T1000 (cell line): ENCODE measurements at regions not wholly inside any gene's neighbourhood (a gene's known extent, or its start where the extent isn't known, plus 50 kb on each side); places are given as distances from the start of the nearest gene placed in this dataset.
A peak's percentile ranks its signal among the peaks of the same experiment; 100 is the strongest.
"Not testable (repeated sequence)": the region's sequence is repeated elsewhere in the genome, so short reads cannot be mapped to it uniquely, and the experiment has no call there.

Experiments
- DNase-seq: peaks from one replicate; lab custom pipeline; 2025; ENCODE audit warnings: mixed read lengths; lab: John Stamatoyannopoulos, UW

DNA sequence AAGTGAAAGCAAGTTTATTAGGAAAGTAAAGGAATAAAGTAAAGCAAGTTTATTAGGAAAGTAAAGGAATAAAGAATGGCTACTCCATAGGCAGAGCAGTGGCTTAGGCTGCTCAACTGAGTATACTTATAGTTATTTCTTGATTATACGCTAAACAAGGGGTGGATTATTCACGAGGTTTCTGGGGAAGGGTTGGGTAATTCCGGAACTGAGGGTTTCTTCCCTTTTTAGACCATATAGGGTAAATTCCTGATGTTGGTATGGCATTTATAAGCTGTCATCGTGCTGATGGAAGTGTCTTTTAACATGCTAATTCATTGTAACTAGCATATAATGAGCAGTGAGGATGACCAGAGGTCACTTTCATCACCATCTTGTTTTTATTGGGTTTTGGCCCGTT is 194.3 kb downstream of the DLEU7 start:
- DNase-seq: no peak

DNA sequence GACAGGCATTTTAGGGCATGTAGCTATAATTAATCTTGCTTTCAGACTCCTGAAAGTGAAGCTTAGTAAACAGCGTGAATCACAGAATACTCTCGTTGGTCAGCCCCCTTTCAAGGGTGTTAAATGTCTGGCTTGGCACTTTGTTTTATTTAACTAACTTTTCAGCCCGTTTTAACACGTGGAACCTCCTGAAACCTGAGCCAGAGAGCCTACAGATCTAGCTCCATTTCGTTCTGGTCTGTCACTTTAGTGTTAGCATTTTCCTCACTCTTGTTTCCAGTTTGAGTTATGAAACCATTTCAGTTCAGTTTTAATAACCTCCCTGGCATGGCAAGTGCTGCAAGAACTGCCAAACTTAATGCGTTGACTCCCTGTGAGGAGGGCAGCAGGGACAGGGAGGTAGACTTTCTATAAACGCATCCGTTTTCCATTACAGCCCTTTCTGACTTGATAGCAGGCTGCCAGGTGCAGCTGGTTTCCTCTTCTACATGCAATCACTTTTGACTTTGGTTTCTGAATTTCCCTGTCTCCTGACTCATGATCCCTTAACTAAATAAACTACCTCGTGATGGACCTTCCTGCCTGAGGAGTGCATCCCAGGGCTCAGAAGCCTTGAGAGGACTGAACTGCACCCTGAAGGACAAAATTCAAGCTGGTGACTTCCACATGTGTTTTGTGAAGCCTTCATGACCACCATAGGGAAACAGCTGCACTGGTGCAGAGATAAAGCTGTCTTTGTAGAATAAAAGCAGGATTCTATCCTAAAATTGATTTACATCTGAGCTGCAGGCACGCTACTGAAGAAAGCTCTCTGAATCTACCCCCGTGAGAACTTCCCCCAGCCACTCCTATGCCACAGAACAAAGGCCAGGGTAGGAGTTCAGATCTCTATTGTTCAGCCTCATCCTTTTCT is 192.6 kb downstream of the DLEU7 start:
- DNase-seq: no peak

DNA sequence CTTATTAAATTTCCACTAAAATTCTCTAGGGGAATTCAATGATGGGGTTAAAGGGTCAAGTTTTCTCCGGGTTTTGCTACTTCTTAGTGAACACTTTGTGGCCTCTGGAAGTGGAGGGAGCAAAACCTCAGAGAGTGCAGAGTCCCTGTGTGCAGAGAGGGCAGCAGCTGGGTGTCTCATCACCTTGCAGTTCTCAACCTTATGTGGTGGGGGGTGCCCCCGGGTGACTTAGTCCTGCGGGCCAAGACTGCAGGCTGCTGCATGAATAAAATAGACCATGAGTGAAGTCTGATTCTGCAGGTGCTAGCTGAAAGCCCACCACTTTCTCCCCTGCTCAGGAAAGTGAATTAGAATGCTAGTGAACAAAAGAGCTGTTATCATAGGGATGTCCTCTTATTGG is 191.6 kb downstream of the DLEU7 start:
- no peak for DNase-seq

DNA sequence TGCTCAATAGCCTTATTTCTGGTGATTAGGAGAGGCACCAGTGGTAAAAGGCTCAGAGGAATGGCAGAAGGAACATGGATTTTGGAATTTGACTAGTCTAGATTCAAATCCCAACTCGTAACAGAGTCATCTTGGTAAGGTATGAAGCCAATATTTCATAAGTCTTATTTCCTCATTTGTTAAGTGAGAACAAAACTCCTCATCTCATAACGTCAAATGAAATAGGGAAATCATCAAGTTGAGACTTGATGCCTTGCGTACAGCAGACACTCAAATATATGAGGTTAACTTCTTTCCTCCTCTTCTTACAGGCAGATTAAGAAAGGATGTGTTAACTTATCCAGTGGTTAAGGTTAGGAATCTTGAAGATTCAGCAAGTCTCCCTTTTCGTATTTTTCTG is 189.2 kb downstream of the DLEU7 start:
- no peak for DNase-seq

DNA sequence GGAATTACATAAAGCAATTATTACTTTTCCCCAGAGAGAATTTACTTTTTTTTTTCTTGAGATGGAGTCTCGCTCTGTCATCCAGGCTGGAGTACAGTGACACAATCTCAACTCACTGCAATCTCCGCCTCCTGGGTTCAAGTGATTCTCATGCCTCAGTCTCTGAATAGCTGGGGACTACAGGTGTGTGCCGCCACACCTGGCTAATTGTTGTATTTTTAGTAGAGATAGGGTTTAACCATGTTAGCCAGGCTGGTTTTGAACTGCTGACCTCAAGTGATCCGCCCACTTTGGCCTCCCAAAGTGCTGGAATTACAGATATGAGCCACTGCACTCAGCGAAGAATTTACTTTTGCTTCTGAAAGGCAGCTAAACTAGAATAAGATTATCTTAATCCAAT is 181.6 kb downstream of the DLEU7 start:
- DNase-seq: not testable (repeated sequence)

DNA sequence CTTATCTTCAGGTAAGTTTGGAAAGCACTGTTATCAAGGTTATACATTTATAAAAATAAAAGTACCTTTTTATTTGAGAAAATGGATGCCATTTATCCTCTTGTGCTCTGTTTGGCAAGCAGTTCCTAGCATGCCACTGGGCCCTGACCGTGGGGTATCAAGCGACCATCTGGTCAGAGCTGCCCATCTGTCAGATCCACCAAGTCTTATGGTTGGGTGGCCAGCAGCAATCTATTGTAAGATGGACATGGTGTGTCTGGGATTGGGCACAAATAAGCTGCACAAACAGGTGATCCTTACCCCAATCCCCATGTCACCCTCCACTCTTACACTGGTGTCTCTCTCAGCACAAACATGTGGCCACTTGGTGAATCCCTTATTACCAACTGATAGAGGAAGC is 178.5 kb downstream of the DLEU7 start:
- no peak for DNase-seq

DNA sequence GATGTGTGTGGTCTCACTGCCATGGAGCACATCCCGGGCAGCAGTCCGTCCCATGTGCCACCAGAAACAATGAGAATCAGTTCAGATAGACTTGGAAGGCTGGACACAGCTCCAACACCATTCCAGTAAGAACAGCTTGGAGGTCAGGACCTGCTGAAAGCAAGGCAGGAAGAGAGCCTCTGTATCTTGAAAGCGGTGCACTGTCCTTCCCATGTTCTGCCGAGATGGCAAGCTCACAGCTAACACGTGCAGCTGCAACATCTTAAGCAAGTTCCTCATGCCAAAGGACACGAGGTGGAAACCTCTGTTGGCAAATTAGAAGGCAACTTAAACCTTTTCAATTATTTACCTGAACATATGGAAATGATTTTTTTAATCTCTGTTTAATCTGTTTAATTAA is 175.4 kb downstream of the DLEU7 start:
- no peak for DNase-seq

DNA sequence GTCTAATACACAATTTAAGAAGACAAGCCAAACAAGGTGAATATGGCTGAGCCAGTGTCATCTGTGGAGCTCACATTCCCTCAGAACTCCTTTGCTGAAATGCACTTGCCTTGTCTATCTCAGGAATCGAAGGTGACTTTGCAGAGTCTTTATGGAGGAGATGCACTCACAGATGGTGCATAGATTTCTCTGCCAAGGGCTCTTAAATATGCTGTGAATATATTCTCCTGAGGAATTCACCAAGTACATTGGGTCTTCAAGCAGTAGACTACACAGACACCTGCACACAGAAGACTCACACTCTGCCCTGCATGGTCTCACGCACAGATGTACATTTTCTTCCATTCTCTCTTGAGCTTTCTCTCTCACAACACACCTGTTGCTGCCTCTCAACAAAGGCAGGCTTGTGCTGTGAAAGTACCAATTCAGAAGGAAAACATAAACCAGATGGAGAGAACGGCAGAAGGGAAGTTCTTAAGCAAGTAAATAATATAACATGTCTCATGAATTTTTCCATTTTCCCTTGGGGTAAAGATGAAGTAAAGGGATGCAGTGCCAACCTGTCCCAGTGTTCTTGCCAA is 174.7 kb downstream of the DLEU7 start:
- no peak for DNase-seq

DNA sequence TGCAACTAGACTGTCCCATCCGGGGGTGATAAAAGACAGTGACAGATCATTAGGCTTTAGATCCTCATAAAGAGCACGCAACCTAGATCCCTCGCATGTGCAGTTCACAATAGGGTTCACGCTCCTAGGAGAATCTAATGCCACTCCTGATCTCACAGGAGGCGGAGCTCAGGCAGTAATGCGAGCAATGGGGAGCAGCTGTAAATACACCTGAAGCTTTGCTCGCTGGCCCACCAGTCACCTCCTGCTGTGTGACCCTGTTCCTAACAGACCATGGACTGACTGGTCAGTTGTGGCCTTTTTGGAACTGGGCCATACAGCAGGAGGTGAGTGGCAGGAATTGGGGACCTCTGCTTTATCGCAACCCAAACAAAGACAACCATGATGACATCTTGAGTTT is 173.2 kb downstream of the DLEU7 start:
- no peak for DNase-seq

DNA sequence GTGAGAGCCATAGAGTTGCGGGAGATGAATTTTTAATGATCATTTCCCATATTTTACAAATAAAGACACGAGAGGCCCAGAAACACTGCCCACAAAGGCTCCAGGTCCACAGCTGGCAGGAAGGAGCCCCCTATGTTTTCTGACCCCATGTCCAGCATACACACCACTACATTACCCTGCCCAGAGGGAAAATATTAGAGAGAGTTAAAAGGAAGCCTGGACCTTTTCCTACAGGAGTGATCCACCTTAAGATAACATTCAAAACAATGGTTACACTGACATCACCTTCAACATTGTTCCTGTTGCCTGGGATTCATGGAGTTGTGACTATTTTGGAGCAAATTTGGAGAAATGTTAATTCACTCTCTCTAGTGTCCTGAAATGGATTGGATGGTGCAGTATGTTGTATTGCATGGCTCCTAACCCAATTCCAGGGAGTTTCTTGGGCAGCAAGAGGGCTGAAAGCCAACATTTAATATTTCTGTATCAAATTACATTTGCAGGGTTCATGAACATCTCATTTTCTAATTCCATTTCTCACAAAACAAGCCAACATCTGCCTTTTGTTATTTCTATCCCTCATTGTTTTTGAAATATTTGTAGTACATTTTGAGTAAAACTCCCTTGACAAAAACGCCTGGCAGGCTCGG is 172.5 kb downstream of the DLEU7 start:
- no peak for DNase-seq

DNA sequence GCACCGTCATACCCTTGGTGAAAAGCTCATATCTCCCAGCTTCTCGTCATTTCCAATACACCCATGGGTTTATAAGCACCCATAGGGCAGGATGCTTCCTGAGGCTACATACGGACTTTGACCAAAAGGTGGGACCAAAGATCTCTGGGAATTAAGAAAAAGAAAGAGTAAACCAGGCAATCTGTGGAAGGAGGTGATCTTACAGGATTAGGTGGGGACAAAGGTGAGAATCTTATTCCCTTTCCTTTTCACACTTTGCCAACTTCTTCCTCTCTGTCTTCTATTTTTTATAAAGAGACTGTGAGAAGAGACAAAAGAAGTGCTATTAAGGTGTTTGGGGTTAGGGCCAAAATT is 172.0 kb downstream of the DLEU7 start:
- no peak for DNase-seq

DNA sequence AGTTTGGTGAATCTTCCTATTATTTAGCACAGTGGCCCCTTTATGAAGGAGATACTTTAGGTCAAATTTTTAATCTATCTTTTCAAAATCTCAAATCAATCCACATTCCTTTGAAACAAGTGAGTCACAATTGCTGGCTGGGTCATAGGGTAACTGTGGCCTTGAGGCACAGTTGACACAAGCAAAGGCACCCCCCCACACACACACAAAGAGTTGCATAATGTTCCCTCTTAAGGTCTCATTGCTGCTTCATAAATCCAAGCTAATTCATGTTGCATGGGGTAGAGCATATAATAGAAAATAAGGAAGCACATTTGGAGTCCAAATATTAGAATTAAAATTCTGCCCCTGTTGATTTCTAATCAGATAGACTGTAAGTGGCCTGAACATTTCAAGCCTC is 171.5 kb downstream of the DLEU7 start:
- no peak for DNase-seq

DNA sequence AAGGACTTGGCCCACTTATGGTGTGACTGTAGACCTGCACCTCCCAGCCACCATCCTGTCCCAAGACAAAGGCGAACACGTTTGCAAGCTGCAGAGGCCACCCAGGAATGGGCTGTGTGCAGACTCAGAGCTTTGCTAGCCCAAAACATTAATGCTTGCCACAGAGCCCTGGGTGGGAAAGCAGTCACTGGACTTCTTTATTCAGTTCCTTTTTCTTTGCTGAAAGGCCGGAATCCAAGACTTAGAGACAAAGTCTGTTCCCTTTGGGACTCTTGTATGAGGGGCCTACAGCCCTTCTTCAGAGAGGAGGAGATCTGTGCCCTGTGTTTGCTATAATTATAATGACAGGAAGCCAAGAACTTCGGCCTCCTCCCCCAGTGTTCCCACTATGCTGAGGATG is 167.8 kb downstream of the DLEU7 start:
- DNase-seq: no peak

DNA sequence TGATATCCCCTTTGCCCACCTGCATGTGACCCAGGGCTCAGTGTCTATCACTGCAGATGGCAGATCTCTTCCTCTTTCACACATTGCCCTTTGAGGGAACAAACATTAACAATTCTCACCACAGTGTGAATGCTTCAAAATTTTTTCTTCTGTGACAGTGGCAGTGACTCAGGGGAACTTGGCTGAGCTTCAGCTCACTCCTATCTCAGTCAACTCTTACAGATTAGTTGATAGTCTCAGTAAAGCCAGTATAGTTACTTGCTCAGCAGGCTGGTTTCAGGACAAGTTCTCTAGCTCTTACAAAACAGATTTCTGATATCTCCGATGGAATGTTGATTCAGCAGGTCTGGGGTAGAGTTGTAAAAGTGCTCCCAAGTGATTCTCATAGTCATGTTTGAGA is 166.9 kb downstream of the DLEU7 start:
- no peak for DNase-seq

DNA sequence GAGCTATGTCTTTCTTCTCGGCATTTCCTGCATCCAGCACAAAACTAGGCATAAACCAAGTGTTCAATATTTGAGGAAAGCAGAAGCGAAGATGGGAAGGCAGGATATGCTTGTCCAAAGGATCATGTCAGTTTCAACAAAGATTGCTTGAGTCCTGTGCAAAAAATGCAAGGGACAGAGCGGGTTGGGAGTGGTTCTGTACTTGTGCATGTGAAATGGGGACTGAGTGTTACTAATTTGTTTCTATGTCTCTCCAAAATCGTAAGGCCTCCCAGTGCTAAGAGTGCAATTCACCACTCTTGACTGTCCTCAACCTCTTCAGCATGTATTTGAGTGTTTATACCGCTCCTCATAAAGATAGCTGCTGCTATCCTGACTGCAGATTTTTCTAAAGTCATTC is 166.2 kb downstream of the DLEU7 start:
- DNase-seq: no peak

DNA sequence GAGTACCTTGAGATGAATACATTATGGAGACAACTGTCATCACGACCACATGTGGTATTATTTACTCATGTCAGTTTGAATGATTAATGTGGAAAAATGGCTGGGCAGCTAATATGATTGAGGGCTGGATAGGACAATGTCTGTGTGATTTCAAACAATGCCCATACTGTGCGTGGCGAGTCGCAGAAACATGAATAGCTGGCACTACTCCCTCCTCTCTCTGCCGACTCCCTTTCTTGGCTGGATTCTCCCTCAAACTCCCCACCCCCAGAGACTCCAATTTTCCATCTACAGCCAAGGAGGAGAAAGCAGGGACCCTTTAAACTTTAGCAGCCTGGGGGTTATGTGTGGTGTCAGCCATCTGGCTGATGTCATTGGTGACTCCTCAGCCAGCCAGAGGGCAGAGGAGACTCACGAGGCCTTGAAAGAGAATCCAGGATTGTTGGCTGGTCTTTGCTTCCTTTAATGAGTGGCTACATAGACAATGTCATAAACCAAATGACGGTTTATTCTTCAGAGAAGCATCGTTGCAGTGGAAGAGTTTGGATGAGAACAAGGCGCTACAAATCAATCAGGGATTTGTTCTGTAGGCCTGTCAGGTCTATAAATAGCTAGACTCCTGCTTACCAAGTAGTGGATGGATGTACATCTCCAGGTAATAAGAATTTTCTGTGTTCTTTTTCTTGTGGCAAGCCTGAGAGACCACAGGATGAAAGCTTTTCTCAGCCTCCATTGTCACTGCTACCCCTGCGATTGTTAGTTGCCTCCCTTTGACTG is 165.6 kb downstream of the DLEU7 start:
- DNase-seq: no peak

DNA sequence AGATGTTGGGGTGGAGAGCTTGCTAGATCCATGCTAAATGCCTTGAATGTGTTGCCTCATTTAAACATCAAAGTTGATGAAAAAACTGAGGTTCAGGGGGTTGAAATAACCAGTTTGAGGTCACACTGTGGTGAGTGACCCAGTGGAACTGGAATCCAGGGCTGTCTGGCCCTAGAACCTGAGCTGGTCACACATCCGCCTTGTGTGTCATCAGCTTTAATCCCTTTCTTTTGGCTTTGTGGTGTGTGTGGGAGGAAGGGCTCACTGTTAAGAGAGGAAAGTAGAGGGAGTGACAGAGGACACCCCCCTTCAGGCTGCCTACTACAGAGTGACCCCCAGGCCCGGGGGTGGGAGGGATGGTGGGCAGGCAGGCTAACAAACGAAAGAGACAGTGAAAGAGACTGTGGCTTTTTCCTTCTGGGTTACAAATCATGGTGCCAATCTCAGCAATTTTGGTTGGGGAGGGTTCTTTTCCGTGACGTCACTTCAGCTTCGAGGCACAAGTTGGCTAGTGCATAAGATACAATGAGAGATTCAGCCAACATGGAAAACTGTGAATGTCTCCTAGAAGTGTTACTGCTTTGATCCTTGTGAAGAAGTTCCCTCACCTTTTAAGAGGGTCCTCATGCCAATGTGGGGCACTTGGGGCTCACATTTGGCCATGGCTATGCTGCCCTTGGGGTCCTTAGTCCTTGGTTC is 164.9 kb downstream of the DLEU7 start:
- peak; percentile 7 for DNase-seq

DNA sequence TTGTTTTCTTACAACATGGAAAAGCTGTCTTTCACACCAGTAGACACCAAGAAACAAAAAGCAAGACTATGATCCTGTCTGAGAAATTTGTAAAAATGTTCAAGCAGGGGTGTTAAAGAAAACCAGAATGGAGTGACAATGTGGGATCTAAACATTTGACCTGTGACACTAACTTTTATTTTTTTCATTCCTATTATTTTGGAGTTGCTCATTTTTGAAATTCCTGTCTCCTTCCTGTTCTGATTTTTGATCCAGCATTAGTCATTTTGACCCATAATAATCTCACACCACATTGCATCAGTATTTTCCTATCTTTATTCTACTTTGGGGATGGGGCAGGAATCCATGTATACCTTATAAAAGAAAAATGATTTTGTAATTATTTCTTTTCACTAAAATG is 164.2 kb downstream of the DLEU7 start:
- no peak for DNase-seq

DNA sequence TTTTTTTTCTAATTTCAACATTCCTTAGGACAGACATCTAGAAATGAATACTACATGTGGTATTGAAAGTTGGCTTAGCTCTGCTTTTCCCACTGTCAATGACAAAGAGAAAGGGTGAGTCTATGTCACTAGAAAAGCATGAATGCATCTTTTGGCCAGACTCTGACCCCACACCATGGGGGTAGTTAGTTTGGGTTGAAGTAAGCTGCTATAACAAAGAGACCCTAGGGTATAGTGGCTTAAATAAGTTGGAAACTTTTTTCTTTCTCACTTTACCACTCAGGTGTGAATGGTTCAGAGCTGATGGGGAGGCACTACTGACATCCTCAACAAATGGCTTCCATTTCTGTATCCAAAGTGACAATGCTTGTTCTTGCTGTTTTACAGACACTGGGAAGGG is 161.5 kb downstream of the DLEU7 start:
- no peak for DNase-seq

DNA sequence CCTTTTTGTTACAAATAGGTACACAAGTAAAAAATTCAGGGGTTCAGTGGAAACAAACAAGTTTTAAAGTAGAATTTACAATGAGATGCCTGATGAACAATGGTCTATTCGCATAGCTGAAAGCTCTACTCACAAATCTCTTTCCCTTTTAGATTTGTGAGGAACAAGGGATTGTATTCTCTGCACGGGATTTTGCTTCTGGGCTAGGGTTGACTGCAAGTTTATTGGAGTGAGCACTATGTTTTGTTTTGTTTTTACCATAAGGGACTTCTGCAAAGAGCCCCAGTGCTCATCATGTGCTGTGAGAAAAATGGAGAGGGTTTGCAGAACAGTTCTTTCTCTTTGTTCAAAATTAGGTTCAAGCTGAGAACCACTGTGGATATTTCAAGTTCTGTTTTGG is 160.5 kb downstream of the DLEU7 start:
- DNase-seq: no peak

DNA sequence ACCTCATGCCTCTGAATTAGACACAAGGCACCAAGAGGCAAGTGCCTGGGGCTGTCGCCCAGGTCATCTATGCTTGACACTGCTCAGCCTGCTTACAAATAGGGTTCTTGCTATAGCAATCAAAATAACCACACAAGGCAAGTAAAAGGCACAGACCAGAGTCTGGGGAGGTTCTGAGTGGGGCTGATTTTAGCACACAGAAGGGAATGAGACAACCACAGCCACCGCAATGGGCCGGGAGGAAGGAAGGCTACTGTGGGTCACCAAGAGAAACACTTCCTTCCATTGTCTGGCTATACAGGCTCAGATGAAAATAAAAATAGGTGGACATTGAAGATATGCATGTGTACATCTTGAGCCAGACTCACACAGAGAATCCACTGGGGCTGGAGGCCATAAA is 159.1 kb downstream of the DLEU7 start:
- no peak for DNase-seq

DNA sequence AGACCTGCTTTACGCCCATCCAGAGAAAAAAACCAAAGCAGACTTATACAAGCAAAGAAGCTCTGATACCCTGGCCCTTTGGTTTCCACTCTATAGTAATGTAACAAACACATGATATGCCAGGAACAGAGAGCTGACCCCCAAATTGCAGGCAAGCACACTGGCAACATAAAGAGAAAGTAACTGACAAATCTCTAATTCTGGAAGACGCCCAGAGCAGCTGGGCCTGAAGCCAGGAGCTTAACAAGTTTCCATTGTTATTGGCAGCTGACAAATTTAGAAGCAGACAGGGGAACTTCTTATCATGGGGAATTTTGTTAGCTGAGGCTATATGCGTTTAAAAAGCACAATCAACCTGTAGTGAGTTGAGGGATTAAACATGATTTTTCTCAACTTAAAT is 158.0 kb downstream of the DLEU7 start:
- DNase-seq: no peak
